Spleen (tissue), 11 donors: ENCODE measurements at regions not wholly inside any gene's neighbourhood (a gene's known extent, or its start where the extent isn't known, plus 50 kb on each side); places are given as distances from the start of the nearest gene placed in this dataset.
"Not testable (repeated sequence)": the region's sequence is repeated elsewhere in the genome, so short reads cannot be mapped to it uniquely, and the experiment has no call there.

Source experiments
- DNase-seq: peaks from one replicate; pipeline ENCODE4 v3.0.0-alpha.2; 2020
- H3K27ac ChIP-seq, 8 donors: fragments of 200-600 bp; sonication (generic) in 7 of 8; 1 replicate in 4 of 8; 2 replicates in 4 of 8; pipeline versions ENCODE4 v1.5.0 to v1.8.0; 2016 to 2021; ENCODE audit warnings: inconsistent platforms in 4 of 8, mild to moderate bottlenecking in 4 of 8, moderate library complexity in 1 of 8
- H3K27me3 ChIP-seq, 7 donors: fragments of 200-600 bp; sonication (generic) in 6 of 7; replicated peaks in 1 of 7; 1 replicate in 4 of 7; 2 replicates in 3 of 7; pipeline versions ENCODE4 v1.5.0 to v1.8.0; 2016 to 2021; ENCODE audit warnings: inconsistent platforms in 3 of 7, mild to moderate bottlenecking in 1 of 7
- H3K36me3 ChIP-seq, 6 donors: fragments of 200-600 bp; sonication (generic) in 5 of 6; 1 replicate in 4 of 6; 2 replicates in 2 of 6; pipeline versions ENCODE4 v1.5.0 to v1.8.0; 2016 to 2021; ENCODE audit warnings: inconsistent platforms in 2 of 6
- H3K4me1 ChIP-seq, 6 donors: fragments of 200-600 bp; sonication (generic) in 5 of 6; 1 replicate in 3 of 6; 2 replicates in 3 of 6; pipeline versions ENCODE4 v1.5.0 to v1.8.0; 2016 to 2021; ENCODE audit warnings: inconsistent platforms in 3 of 6
- H3K4me3 ChIP-seq, 8 donors: fragments of 200-600 bp; sonication (generic) in 7 of 8; 1 replicate in 4 of 8; 2 replicates in 4 of 8; pipeline versions ENCODE4 v1.5.0 to v1.8.0; 2016 to 2021; ENCODE audit warnings: inconsistent platforms in 4 of 8, mild to moderate bottlenecking in 4 of 8, moderate library complexity in 2 of 8
- H3K9me3 ChIP-seq, 8 donors: fragments of 200-600 bp; sonication (generic) in 7 of 8; 1 replicate in 4 of 8; 2 replicates in 4 of 8; pipeline versions ENCODE4 v1.5.0 to v1.8.0; 2016 to 2021; ENCODE audit warnings: inconsistent platforms in 4 of 8
- CTCF ChIP-seq, 11 experiments: fragments of 200-600 bp in 7 of 11; fragments of 450-650 bp in 4 of 11; sonication (generic) in 4 of 11; IDR thresholded peaks in 8 of 11; conservative IDR thresholded peaks in 3 of 11; 1 replicate in 7 of 11; 2 replicates in 4 of 11; pipeline versions ENCODE4 v1.4.0 to v1.8.0; 2016 to 2021; ENCODE audit warnings: antibody characterized with exemption in 11 of 11, inconsistent platforms in 4 of 11, mild to moderate bottlenecking in 1 of 11
- POLR2A ChIP-seq, 3 donors: fragments of 450-650 bp; IDR thresholded peaks; one replicate each; pipeline ENCODE4 v1.5.1; 2017; ENCODE audit warnings: antibody characterized with exemption in 3 of 3, mild to moderate bottlenecking in 1 of 3
- POLR2AphosphoS5 ChIP-seq, 3 donors: sonication (generic); formaldehyde crosslinking; IDR thresholded peaks; one replicate each; pipeline ENCODE4 v1.5.1; 2017; ENCODE audit warnings: antibody characterized with exemption in 3 of 3
- WGBS, 5 donors: extraction: QIAGEN DNeasy Blood & Tissue Kit in 3 of 5; methylation state at CpG; one replicate each; pipeline versions ENCODE4 v1.1.5 to v1.1.7; 2013 to 2018; 5-methylcytosine and 5-hydroxymethylcytosine counted together
- intact Hi-C: fragments of 100-400 bp; cut with DNase I; formaldehyde crosslinking; loops from one replicate; pipeline ENCODE4 v1.15.0; 2023; ENCODE audit warnings: low total_unique reads
- donor health status: healthy with polysubstance abuse.
- donor health status: DM: no; HTN: no; CAD: no; lungs with moderate emphysema.
- donor health status: DM: no; HTN: no; CAD: no.
- donor health status: Bipolar disorder and iron deficiency.
- donor health status: healthy.
- donor health status: DM: no; HTN: no; CAD: no.
- donor health status: DM: yes; HTN: yes; CAD: no.

GRCh38 chr18:60017371-60017770, 117.6 kb downstream of the PMAIP1 start:
- TF ChIP-seq POLR2A (IDR thresholded peaks at IDR 0.05) (no peak), POLR2AphosphoS5 (IDR thresholded peaks at IDR 0.05) (no peak), CTCF (IDR thresholded peaks at IDR 0.05 in 8 of 11, conservative IDR thresholded peaks at IDR 0.05 in 3 of 11) (no peak)
- WGBS, 5 donors = 92 to 98% (median 96%) methylated on average over 21 to 22 of the region's 22 CpGs
- H3K4me3 ChIP-seq = no peak overlapping the region
- H3K9me3 ChIP-seq = no peaks in the 10 kb centered on the region
- no peaks in the 10 kb centered on the region for H3K36me3 ChIP-seq
- no peak for DNase-seq
- H3K4me1 ChIP-seq = no peaks in the 10 kb centered on the region
- intact Hi-C loops = no loop called here
- no peak overlapping the region for H3K27ac ChIP-seq
- H3K27me3 ChIP-seq = no peaks in the 10 kb centered on the region

DNA sequence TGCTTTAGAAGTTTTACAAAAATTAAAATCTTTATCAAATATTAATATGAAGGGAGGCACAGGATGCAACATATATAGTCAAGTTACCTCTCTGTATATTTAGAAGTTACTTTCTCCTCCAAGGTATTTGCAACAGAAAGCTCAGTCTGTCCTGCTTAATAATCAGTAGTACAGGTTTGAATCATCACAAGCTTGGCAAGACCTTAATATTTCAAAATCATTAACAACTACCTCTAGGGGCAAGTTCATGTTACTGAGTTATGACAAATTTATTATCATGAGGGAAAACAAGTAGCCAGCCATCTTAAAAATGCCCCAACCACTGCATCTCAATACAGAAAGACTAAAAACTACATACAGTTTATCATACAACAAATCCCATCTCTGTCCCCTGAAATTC, 116.0 kb downstream of the PMAIP1 start:
- not testable (repeated sequence) for DNase-seq

DNA sequence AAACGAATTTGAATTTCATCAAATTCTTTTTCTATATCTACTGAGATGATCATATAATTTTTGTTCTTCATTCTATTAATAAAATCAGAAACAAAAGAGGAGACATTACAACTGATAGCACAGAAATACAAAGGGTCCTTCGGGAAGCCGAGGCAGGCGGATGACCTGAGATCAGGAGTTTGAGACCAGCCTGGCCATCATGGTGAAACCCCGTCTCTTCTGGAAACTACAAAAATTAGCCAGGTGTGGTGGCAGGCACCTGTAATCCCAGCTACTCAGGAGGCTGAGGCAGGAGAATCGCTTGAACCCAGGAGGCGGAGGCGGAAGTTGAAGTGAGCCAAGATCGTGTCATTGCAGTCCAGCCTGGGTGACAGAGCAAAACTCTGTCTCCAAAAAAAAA, 113.4 kb downstream of the PMAIP1 start:
- DNase-seq, H3K4me1 ChIP-seq, intact Hi-C loops, H3K4me3 ChIP-seq, H3K9me3 ChIP-seq, H3K36me3 ChIP-seq, H3K27ac ChIP-seq: not testable (repeated sequence)
- H3K27me3 ChIP-seq = peaks cover 0 to 14% (median 0%) of the 10 kb centered on the region in 7 donors
- WGBS, 5 donors = 87 to 96% (median 90%) methylated on average over 9 of the region's 9 CpGs

More for the DNA sequence above, 116.0 kb downstream of the PMAIP1 start:
- H3K27me3 ChIP-seq, H3K4me3 ChIP-seq, H3K36me3 ChIP-seq, H3K9me3 ChIP-seq, intact Hi-C loops, H3K27ac ChIP-seq, H3K4me1 ChIP-seq: not testable (repeated sequence)

DNA sequence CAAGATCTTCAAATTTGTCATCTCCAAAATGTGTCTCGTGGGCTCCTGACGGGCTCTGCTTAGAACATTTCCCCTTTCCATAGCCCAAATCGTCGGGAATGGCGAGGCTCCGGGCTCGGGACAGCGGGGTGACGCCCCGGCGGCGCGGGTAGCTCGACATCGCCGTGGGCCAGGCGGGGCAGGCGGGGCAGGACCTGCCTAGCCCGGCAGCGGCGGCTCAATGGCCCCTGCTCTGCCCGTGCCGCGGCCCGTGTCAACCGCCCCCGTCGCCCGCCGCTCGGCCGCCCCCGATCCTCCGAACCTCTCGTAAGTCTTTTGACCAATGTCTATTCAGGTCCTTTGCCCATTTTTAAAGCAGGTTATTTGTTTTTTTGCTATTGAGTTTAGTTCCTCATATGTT, 111.2 kb downstream of the PMAIP1 start:
- Histone ChIP-seq H3K36me3 (no peaks in the 10 kb centered on the region), H3K4me1 (no peaks in the 10 kb centered on the region), H3K27ac (no peak overlapping the region), H3K27me3 (peaks cover 0 to 14% (median 0%) of the 10 kb centered on the region in 7 donors), H3K9me3 (peaks cover 0 to 4% (median 0%) of the 10 kb centered on the region in 8 donors), H3K4me3 (no peak overlapping the region)
- 96 to 98% (median 97%) methylated on average over 33 to 35 of the region's 35 CpGs for WGBS, 5 donors
- TF ChIP-seq POLR2AphosphoS5 (IDR thresholded peaks at IDR 0.05) (no peak), POLR2A (IDR thresholded peaks at IDR 0.05) (no peak), CTCF (IDR thresholded peaks at IDR 0.05 in 8 of 11, conservative IDR thresholded peaks at IDR 0.05 in 3 of 11) (no peak)
- intact Hi-C loops = no loop called here
- no peak for DNase-seq

- no peaks in the 10 kb centered on the region for H3K36me3 ChIP-seq
- H3K4me3 ChIP-seq = no peak overlapping the region
- DNase-seq = no peak
- H3K27ac ChIP-seq = no peak overlapping the region
- peaks cover 0 to 4% (median 0%) of the 10 kb centered on the region in 8 donors for H3K9me3 ChIP-seq
- H3K4me1 ChIP-seq = no peaks in the 10 kb centered on the region
- intact Hi-C loops = no loop called here
- WGBS, 5 donors = 92 to 98% (median 95%) methylated on average over 23 of the region's 23 CpGs
- no peak for TF ChIP-seq POLR2A (IDR thresholded peaks at IDR 0.05)
- TF ChIP-seq CTCF (IDR thresholded peaks at IDR 0.05 in 8 of 11, conservative IDR thresholded peaks at IDR 0.05 in 3 of 11) = no peak
- no peak for TF ChIP-seq POLR2AphosphoS5 (IDR thresholded peaks at IDR 0.05)
- peaks cover 0 to 14% (median 0%) of the 10 kb centered on the region in 7 donors for H3K27me3 ChIP-seq
Observed at GRCh38 chr18:60010513-60010912, 110.7 kb downstream of the PMAIP1 start.
